OCI-LY7 (cell line): ENCODE measurements at regions not wholly inside any gene's neighbourhood (a gene's known extent, or its start where the extent isn't known, plus 50 kb on each side); places are given as distances from the start of the nearest gene placed in this dataset.

Experiments used
- BruUV-seq: library from RNA; stranded (reverse); fragments of 400-500 nt; replicated peaks from 2 replicates; lab custom pipeline; 2021; lab: Mats Ljungman, UMichigan
- CTCF ChIA-PET: fragments of 300-600 bp; sonication (Branson Sonifier 250); formaldehyde crosslinking; loops from one replicate; lab custom pipeline; 2022; ENCODE audit warnings: antibody characterized with exemption; ENCODE audit not compliant: unreplicated experiment; lab: Charles Lee
- POLR2A ChIA-PET: fragments of 300-600 bp; sonication (Branson Sonifier 250); formaldehyde crosslinking; loops from one replicate; lab custom pipeline; 2022; ENCODE audit warnings: antibody characterized with exemption; lab: Charles Lee
- DNase-seq: peaks from one replicate; pipeline ENCODE4 v3.0.0-alpha.2; 2015; ENCODE audit warnings: low spot score
- H2AFZ ChIP-seq: fragments of 200-600 bp; sonication (generic), shearing (Covaris generic); 2 replicates; pipeline ENCODE4 v1.6.1; 2014; ENCODE audit warnings: mild to moderate bottlenecking, antibody characterized with exemption, low read length, moderate library complexity
- H3K27ac ChIP-seq: fragments of 200-600 bp; sonication (generic); 2 replicates; pipeline ENCODE4 v1.5.1; 2014; ENCODE audit warnings: mixed run types, low read depth, mild to moderate bottlenecking, moderate library complexity, low read length, inconsistent platforms; ENCODE audit not compliant: poor library complexity, severe bottlenecking
- H3K36me3 ChIP-seq: fragments of 200-600 bp; sonication (generic); 2 replicates; pipeline ENCODE4 v1.6.1; 2014; ENCODE audit warnings: mild to moderate bottlenecking, antibody characterized with exemption, low read length, moderate library complexity, mixed read lengths; ENCODE audit not compliant: insufficient read depth
- H3K4me1 ChIP-seq: fragments of 200-600 bp; sonication (generic); 2 replicates; pipeline ENCODE4 v1.5.1; 2014; ENCODE audit warnings: mild to moderate bottlenecking, low read length; ENCODE audit not compliant: insufficient read depth, poor library complexity, severe bottlenecking
- H3K4me2 ChIP-seq: fragments of 200-600 bp; sonication (generic); 2 replicates; pipeline ENCODE4 v1.6.1; 2014; ENCODE audit warnings: mild to moderate bottlenecking, low read length
- H3K4me3 ChIP-seq: fragments of 200-600 bp; sonication (generic); 2 replicates; pipeline ENCODE4 v1.5.1; 2014; ENCODE audit warnings: mild to moderate bottlenecking, low read depth, low read length; ENCODE audit not compliant: poor library complexity, severe bottlenecking
- H3K79me2 ChIP-seq: fragments of 200-600 bp; sonication (generic); 2 replicates; pipeline ENCODE4 v1.6.1; 2016; ENCODE audit warnings: low read depth, mild to moderate bottlenecking, low read length, moderate library complexity, mixed read lengths; ENCODE audit not compliant: insufficient read depth
- H3K9me2 ChIP-seq: fragments of 200-600 bp; sonication (generic); 2 replicates; pipeline ENCODE4 v1.6.1; 2016; ENCODE audit warnings: mild to moderate bottlenecking, low read length, mixed read lengths; ENCODE audit not compliant: insufficient read depth
- H3K9me3 ChIP-seq: fragments of 200-600 bp; sonication (generic); 2 replicates; pipeline ENCODE4 v1.6.1; 2014; ENCODE audit warnings: mild to moderate bottlenecking, mixed run types, low read length, mixed read lengths
- H4K20me1 ChIP-seq: fragments of 200-600 bp; sonication (generic); 2 replicates; pipeline ENCODE4 v1.6.1; 2014; ENCODE audit warnings: mild to moderate bottlenecking, antibody characterized with exemption, low read length, moderate library complexity, mixed read lengths; ENCODE audit not compliant: insufficient read depth
- EZH2phosphoT487 ChIP-seq: fragments of 200-600 bp; sonication (generic); IDR thresholded peaks from 2 replicates; pipeline ENCODE4 v1.6.1; 2018; ENCODE audit warnings: low read depth, borderline replicate concordance, mild to moderate bottlenecking, mixed run types, antibody characterized with exemption, low read length, moderate library complexity, mixed read lengths
- intact Hi-C: fragments of 100-400 bp; cut with micrococcal nuclease; formaldehyde crosslinking; loops from one replicate; pipeline ENCODE4 v1.10.0; 2022; ENCODE audit not compliant: unreplicated experiment
- TF ChIP-seq, protein P1 (sequence below): fragments of 200-600 bp; sonication (generic); conservative IDR thresholded peaks from 2 replicates; pipeline ENCODE4 v1.5.1; 2014; ENCODE audit warnings: mild to moderate bottlenecking, antibody characterized with exemption, low read length, moderate library complexity, mixed read lengths

GRCh38 chr6:94424692-94425091 is 1005.3 kb upstream of the EPHA7 start:
- H3K27ac ChIP-seq, result no peak overlapping the region
- no peaks in the 10 kb centered on the region for H3K79me2 ChIP-seq
- H2AFZ ChIP-seq, result no peak overlapping the region
- H3K4me2 ChIP-seq, result no peak overlapping the region
- no peak for TF ChIP-seq EZH2phosphoT487
- H4K20me1 ChIP-seq, result no peaks in the 10 kb centered on the region
- H3K36me3 ChIP-seq, result no peaks in the 10 kb centered on the region
- no TSS peak for BruUV-seq
- ChIA-PET POLR2A (no interaction called here), CTCF (no interaction called here)
- H3K4me1 ChIP-seq, result no peaks in the 10 kb centered on the region
- no peaks in the 10 kb centered on the region for H3K9me3 ChIP-seq
- intact Hi-C loops, result no loop called here
- H3K4me3 ChIP-seq, result no peak overlapping the region
- DNase-seq, result no peak
- H3K9me2 ChIP-seq, result no peaks in the 10 kb centered on the region

DNA sequence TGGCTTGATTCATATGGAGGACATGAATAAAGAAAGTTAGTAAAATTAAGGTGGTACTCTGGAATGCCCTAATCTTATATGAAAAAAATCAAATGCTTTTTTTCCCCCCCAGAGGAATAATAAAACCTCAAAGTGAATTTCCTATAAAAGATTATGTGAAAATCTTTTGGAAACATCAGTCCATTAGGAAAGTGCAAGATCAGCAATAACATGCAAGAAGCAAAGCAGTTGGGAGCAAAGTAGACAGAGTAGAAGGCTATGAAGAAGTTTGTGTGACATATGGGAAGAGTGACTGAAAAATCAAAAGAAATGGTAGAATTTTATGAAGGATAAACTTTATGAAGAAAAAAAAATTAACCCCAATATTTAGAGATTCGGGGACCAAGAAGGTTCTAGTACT is 998.0 kb upstream of the EPHA7 start:
- BruUV-seq, result no TSS peak
- ChIA-PET POLR2A (interaction anchor here (0.6 kb wide), 1 partner anchor 1795 kb away, joined by 3 read pairs; no protein-coding TSS in a partner anchor), CTCF (no interaction called here)
- Histone ChIP-seq H3K9me2 (no peaks in the 10 kb centered on the region), H3K27ac (no peak overlapping the region), H3K79me2 (no peaks in the 10 kb centered on the region), H4K20me1 (no peaks in the 10 kb centered on the region), H3K4me1 (no peaks in the 10 kb centered on the region), H3K36me3 (no peaks in the 10 kb centered on the region), H3K4me2 (no peak overlapping the region), H3K4me3 (no peak overlapping the region), H2AFZ (no peak overlapping the region), H3K9me3 (no peaks in the 10 kb centered on the region)
- intact Hi-C loops, result no loop called here
- no peak for DNase-seq
- TF ChIP-seq EZH2phosphoT487, result no peak
- TF ChIP-seq, protein P1, sequence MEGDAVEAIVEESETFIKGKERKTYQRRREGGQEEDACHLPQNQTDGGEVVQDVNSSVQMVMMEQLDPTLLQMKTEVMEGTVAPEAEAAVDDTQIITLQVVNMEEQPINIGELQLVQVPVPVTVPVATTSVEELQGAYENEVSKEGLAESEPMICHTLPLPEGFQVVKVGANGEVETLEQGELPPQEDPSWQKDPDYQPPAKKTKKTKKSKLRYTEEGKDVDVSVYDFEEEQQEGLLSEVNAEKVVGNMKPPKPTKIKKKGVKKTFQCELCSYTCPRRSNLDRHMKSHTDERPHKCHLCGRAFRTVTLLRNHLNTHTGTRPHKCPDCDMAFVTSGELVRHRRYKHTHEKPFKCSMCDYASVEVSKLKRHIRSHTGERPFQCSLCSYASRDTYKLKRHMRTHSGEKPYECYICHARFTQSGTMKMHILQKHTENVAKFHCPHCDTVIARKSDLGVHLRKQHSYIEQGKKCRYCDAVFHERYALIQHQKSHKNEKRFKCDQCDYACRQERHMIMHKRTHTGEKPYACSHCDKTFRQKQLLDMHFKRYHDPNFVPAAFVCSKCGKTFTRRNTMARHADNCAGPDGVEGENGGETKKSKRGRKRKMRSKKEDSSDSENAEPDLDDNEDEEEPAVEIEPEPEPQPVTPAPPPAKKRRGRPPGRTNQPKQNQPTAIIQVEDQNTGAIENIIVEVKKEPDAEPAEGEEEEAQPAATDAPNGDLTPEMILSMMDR, result no peak

DNA sequence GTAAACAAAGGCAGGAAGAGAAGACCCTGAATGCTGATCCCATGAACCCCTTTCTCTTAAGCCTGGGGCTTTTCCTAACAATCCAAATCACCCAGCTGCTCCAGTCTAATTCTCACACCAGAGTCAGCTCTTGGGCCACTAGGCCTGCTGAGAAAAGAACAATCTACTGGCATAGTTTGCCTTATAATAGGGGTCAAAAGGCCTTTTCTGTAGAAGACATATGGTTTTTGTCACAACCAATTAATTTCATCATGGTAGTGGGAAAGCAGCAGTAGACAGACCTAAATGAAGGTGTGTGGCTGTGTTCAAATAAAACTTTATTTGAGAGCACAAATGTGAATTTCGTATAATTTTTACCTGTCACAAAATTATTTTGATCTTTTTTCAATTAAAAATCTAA is 994.7 kb upstream of the EPHA7 start:
- BruUV-seq, result no TSS peak
- no peak overlapping the region for H3K4me2 ChIP-seq
- no peaks in the 10 kb centered on the region for H3K36me3 ChIP-seq
- no peaks in the 10 kb centered on the region for H3K9me2 ChIP-seq
- no peak overlapping the region for H3K4me3 ChIP-seq
- H3K79me2 ChIP-seq, result no peaks in the 10 kb centered on the region
- TF ChIP-seq EZH2phosphoT487, result no peak
- TF ChIP-seq, protein P1, result no peak
- no peaks in the 10 kb centered on the region for H3K4me1 ChIP-seq
- intact Hi-C loops, result no loop called here
- H2AFZ ChIP-seq, result no peak overlapping the region
- ChIA-PET CTCF (no interaction called here), POLR2A (no interaction called here)
- no peaks in the 10 kb centered on the region for H3K9me3 ChIP-seq
- no peaks in the 10 kb centered on the region for H4K20me1 ChIP-seq
- no peak overlapping the region for H3K27ac ChIP-seq
- no peak for DNase-seq
